AG09319 (cell line): ENCODE measurements at regions not wholly inside any gene's neighbourhood (a gene's known extent, or its start where the extent isn't known, plus 50 kb on each side); places are given as distances from the start of the nearest gene placed in this dataset.

ENCODE experiments used
- DNase-seq: peaks from one replicate; pipeline ENCODE4 v3.0.0-alpha.2; 2010; ENCODE audit warnings: low read depth; ENCODE audit errors: extremely low read depth
- CTCF ChIP-seq: IDR thresholded peaks from 2 replicates; pipeline ENCODE4 v1.5.1; 2011; ENCODE audit warnings: low read depth, mild to moderate bottlenecking, inconsistent platforms, low read length, moderate library complexity

- TF ChIP-seq CTCF: no peak
- DNase-seq: no peak
These were observed 85.0 kb upstream of the BMP5 start for GRCh38 chr6:55960344-55960743.

DNA sequence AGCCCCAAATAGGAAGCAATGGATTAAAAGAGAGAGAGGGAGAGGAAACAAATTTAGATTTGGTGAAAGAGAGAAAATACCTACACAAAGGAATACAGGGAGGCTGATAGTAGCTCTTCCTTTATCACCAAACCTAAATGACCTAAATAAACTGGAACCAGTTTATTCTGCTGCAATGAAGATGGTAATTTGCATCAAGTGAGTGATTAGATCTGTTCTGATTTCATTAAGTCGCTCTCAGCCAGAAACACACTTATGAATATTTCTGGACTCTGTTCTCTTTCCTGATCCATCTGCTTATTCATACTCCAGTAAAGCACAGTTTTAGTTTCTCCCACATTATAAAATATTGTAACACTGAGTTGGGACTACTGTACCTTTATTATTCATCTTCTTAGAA lies 83.4 kb upstream of the BMP5 start:
- no peak for DNase-seq
- no peak for TF ChIP-seq CTCF

DNA sequence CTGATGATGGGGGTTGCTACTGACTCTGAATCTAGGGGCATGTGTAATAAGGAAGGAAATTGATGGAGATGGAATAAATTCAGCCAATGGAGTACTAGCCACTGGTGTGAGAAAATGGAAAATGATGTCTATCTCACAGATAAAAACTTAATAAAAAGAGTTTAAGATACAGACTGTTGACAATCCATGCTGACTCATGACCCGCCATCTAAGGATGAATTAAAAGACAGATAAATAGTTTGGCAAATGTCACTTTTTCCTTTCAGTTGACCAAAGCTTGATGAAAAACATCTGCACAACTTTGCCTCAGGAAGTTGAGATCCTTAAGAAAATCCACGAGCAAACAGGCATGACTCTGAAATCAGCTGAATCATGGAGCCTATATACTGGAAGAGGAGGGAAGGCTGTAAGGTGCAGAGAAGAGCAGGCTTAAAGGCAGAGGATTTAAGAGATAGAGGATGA lies 82.6 kb upstream of the BMP5 start:
- no peak for DNase-seq
- no peak for TF ChIP-seq CTCF

- no peak for DNase-seq
- no peak for TF ChIP-seq CTCF
These were observed 80.3 kb upstream of the BMP5 start for GRCh38 chr6:55955684-55956083.

DNA sequence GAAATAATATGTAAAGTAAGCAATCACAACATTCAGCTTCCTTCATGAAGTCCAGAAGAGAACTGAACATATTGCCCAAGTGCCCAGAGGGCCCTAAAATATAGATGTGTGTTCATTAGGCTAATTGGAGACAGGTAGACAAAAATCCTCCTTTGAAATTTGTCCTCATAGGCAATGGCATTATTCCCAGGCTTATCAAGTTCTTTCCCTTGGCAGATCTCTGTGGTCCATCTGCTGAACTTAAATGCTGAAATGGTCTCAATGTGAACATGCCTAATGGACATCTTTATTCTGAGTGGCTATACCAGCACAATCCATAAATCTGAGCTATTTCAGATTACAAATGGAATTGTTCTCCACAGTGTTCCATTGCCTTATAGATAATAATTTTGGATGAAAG lies 79.0 kb upstream of the BMP5 start:
- TF ChIP-seq CTCF: no peak
- DNase-seq: no peak

- peak; percentile 41 for DNase-seq
- peak; percentile 59 for TF ChIP-seq CTCF
These were observed 77.9 kb upstream of the BMP5 start for GRCh38 chr6:55953335-55953734.

GRCh38 chr6:55950071-55950814 lies 74.9 kb upstream of the BMP5 start:
- DNase-seq: no peak
- TF ChIP-seq CTCF: no peak
